Breast epithelium (tissue), 4 donors: ENCODE measurements at regions not wholly inside any gene's neighbourhood (a gene's known extent, or its start where the extent isn't known, plus 50 kb on each side); places are given as distances from the start of the nearest gene placed in this dataset.

Source experiments
- DNase-seq, 2 donors: peaks; one replicate each; pipeline ENCODE4 v3.0.0-alpha.2; 2019; ENCODE audit warnings: low spot score in 2 of 2
- H3K27ac ChIP-seq, 2 donors: fragments of 200-600 bp; sonication (generic) in 1 of 2; one replicate each; pipeline ENCODE4 v1.5.1; 2016 to 2019; ENCODE audit warnings: mild to moderate bottlenecking in 1 of 2
- H3K27me3 ChIP-seq, 2 donors: fragments of 200-600 bp; sonication (generic) in 1 of 2; one replicate each; pipeline versions ENCODE4 v1.5.1 to v1.6.0; 2017 to 2019; ENCODE audit warnings: control low read depth in 1 of 2, mild to moderate bottlenecking in 1 of 2
- H3K36me3 ChIP-seq: fragments of 200-600 bp; one replicate; pipeline ENCODE4 v1.5.1; 2019
- H3K4me1 ChIP-seq, 2 donors: fragments of 200-600 bp; sonication (generic); one replicate each; pipeline ENCODE4 v1.5.1; 2016 to 2019; ENCODE audit warnings: control low read depth in 1 of 2
- H3K4me3 ChIP-seq, 3 donors: fragments of 200-600 bp; sonication (generic); 1 replicate in 2 of 3; 2 replicates in 1 of 3; pipeline ENCODE4 v1.5.1; 2016 to 2019; ENCODE audit warnings: mild to moderate bottlenecking in 3 of 3, moderate library complexity in 2 of 3
- H3K9me3 ChIP-seq, 2 donors: fragments of 200-600 bp; sonication (generic) in 1 of 2; one replicate each; pipeline ENCODE4 v1.5.1; 2016 to 2019; ENCODE audit warnings: control low read depth in 1 of 2
- POLR2A ChIP-seq: fragments of 450-650 bp; IDR thresholded peaks from one replicate; pipeline ENCODE4 v1.6.1; 2016; ENCODE audit warnings: antibody characterized with exemption, mild to moderate bottlenecking, moderate library complexity
- POLR2AphosphoS5 ChIP-seq, 3 donors: sonication (generic); formaldehyde crosslinking; IDR thresholded peaks; one replicate each; pipeline ENCODE4 v1.6.1; 2017; ENCODE audit warnings: antibody characterized with exemption in 3 of 3
- intact Hi-C: fragments of 100-400 bp; cut with DNase I; formaldehyde crosslinking; loops from one replicate; pipeline ENCODE4 v1.15.1; 2023; ENCODE audit warnings: low total_unique reads
- TF ChIP-seq, protein P1 (sequence below), 3 donors: fragments of 450-650 bp; IDR thresholded peaks; one replicate each; pipeline ENCODE4 v1.5.1; 2016 to 2017; ENCODE audit warnings: antibody characterized with exemption in 3 of 3, mild to moderate bottlenecking in 3 of 3, moderate library complexity in 3 of 3

DNA sequence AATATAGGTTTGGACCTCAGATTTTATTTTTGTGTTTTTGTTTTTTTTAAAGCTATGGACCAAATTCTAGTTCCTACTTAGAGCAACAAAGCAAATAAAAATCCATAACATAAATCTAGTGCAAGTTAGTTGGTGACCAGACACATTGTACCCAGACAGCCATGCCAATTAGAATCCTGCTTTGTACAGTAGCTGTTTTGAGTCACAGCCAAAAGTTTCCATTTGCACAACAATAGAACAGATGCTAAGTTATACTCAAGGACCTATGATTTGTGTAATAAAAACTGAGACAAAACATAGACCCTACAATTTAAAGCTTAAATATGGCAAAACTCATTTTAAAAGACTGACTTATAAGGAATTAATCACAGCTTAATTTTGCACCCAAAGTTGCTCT is 513.1 kb upstream of the CBLB start:
- intact Hi-C loops: no loop called here
- no peak for DNase-seq
- H3K27ac ChIP-seq: no peak overlapping the region
- H3K4me3 ChIP-seq: no peak overlapping the region
- no peaks in the 10 kb centered on the region for H3K27me3 ChIP-seq
- no peaks in the 10 kb centered on the region for H3K9me3 ChIP-seq
- H3K36me3 ChIP-seq: no peaks in the 10 kb centered on the region
- no peaks in the 10 kb centered on the region for H3K4me1 ChIP-seq
- TF ChIP-seq POLR2AphosphoS5 (IDR thresholded peaks at IDR 0.05) (no peak), POLR2A (no peak)
- TF ChIP-seq, protein P1, sequence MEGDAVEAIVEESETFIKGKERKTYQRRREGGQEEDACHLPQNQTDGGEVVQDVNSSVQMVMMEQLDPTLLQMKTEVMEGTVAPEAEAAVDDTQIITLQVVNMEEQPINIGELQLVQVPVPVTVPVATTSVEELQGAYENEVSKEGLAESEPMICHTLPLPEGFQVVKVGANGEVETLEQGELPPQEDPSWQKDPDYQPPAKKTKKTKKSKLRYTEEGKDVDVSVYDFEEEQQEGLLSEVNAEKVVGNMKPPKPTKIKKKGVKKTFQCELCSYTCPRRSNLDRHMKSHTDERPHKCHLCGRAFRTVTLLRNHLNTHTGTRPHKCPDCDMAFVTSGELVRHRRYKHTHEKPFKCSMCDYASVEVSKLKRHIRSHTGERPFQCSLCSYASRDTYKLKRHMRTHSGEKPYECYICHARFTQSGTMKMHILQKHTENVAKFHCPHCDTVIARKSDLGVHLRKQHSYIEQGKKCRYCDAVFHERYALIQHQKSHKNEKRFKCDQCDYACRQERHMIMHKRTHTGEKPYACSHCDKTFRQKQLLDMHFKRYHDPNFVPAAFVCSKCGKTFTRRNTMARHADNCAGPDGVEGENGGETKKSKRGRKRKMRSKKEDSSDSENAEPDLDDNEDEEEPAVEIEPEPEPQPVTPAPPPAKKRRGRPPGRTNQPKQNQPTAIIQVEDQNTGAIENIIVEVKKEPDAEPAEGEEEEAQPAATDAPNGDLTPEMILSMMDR (IDR thresholded peaks at IDR 0.05): no peak

DNA sequence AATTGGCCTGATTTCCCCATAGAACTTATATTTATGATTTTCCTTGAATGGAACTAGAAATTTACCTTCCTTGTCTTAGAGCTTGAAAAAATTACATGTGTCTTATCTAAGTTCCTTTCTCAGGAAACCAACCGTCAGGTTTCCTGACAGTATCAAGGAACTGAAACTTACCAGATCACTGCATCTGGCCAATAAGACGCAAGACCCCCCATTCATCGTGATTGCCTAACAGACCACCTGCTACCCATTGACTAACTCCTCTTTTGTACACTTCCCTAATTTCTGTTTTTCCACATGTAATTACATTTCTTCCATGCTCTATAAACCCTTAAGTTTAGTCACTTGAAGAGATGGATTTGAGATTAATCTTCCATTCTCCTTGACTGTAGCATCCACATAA is 517.2 kb upstream of the CBLB start:
- intact Hi-C loops: no loop called here
- Histone ChIP-seq H3K9me3 (no peaks in the 10 kb centered on the region), H3K27me3 (no peaks in the 10 kb centered on the region), H3K4me1 (no peaks in the 10 kb centered on the region), H3K4me3 (no peak overlapping the region), H3K36me3 (no peaks in the 10 kb centered on the region), H3K27ac (no peak overlapping the region)
- DNase-seq: no peak
- TF ChIP-seq, protein P1 (IDR thresholded peaks at IDR 0.05): no peak
- TF ChIP-seq POLR2A (no peak), POLR2AphosphoS5 (IDR thresholded peaks at IDR 0.05) (no peak)

DNA sequence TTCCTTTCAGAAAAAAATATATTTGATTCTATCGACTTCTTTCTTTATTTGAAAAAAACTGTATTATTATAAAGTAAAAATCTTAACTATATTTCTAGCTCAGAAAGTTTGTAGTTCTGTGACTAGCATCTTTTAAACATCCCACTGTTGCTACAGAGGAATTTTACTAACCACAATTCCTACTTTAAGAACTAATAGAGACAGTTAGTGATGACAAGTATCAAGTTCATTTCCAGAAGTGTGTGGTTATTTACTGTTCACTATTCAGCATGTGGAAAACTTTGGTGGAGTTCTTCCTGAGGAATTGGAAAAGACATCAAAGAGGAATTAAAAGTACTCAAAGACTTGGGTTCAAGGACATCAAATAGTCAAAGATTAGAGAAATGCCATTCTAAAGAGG is 524.1 kb upstream of the CBLB start:
- Histone ChIP-seq H3K4me1 (no peaks in the 10 kb centered on the region), H3K36me3 (no peaks in the 10 kb centered on the region), H3K4me3 (no peak overlapping the region), H3K9me3 (no peaks in the 10 kb centered on the region), H3K27ac (no peak overlapping the region), H3K27me3 (no peaks in the 10 kb centered on the region)
- intact Hi-C loops: no loop called here
- no peak for TF ChIP-seq POLR2AphosphoS5 (IDR thresholded peaks at IDR 0.05)
- no peak for TF ChIP-seq POLR2A
- TF ChIP-seq, protein P1 (IDR thresholded peaks at IDR 0.05): no peak
- no peak for DNase-seq

DNA sequence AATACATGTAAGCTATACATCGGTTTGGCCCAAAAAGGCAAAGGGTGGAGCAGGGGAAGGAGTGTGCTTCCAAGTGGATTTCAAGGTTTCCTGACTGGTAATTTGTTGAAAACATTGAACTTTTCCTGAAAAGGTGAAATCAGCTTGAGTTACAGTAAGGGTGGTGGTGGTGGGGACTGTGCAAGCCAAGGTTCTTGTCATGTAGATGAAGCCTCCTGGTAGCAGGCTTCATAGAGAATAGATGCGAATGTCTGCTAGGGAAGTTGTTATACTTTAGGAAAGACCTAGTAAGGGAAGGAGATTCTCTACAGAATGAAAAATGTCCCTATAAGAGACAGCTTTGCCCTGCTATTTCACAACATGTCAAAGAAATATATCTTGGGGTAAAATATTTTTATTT is 528.2 kb upstream of the CBLB start:
- intact Hi-C loops: no loop called here
- H3K27ac ChIP-seq: no peak overlapping the region
- no peak for DNase-seq
- H3K36me3 ChIP-seq: no peaks in the 10 kb centered on the region
- H3K9me3 ChIP-seq: no peaks in the 10 kb centered on the region
- TF ChIP-seq, protein P1 (IDR thresholded peaks at IDR 0.05): no peak
- TF ChIP-seq POLR2AphosphoS5 (IDR thresholded peaks at IDR 0.05): no peak
- TF ChIP-seq POLR2A: no peak
- no peaks in the 10 kb centered on the region for H3K4me1 ChIP-seq
- H3K27me3 ChIP-seq: no peaks in the 10 kb centered on the region
- no peak overlapping the region for H3K4me3 ChIP-seq

DNA sequence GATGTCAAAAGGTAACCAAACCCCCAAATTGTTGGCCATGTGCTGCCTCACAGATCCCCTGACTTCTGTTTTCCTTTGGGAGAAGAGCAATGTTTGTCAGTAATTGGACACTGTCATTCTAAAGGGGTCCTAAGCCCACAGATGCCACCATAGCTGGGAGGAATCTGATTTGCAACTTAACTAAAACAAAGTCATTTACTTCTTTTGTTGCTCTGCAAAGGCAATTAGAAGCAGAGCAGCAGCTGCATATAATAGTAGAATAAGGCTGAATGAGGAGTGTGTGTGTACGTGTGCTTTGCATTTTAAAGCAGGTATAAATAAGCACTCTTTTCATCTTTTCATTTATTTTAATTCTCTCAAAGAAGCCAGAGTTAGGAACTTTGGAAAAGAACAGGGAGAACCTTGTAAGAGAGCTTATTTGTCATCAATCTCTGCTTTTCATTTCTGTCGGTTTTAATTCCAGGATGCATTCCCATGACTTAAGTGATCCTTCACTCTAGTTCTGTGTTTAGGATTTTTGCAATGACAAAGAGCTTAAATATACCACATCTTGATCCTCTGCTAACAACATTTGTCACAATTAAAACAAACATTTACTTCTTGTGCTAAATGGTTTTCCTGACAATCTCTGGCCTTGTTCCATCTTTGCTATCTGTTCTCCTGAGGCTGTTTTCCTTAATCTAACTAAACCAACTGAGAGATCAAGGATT is 530.2 kb upstream of the CBLB start:
- Histone ChIP-seq H3K36me3 (no peaks in the 10 kb centered on the region), H3K4me3 (no peak overlapping the region), H3K9me3 (no peaks in the 10 kb centered on the region), H3K27ac (no peak overlapping the region), H3K4me1 (no peaks in the 10 kb centered on the region), H3K27me3 (no peaks in the 10 kb centered on the region)
- no peak for DNase-seq
- TF ChIP-seq, protein P1 (IDR thresholded peaks at IDR 0.05): no peak
- no peak for TF ChIP-seq POLR2AphosphoS5 (IDR thresholded peaks at IDR 0.05)
- TF ChIP-seq POLR2A: no peak
- intact Hi-C loops: no loop called here
